ENCODE measurements at regions not wholly inside any gene's neighbourhood (a gene's known extent, or its start where the extent isn't known, plus 50 kb on each side); places are given as distances from the start of the nearest gene placed in this dataset.

GRCh38 chr5:158022837-158023236 lies 163.9 kb upstream of the CLINT1 start:
- Histone ChIP-seq H3K4me1 (ENCODE audit: insufficient read depth, low read length) (no peaks in the 10 kb centered on the region), H3K9me3 (ENCODE audit: low read length) (no peaks in the 10 kb centered on the region), H3K4me2 (ENCODE audit: low read depth, low read length) (no peak overlapping the region), H3K9ac (ENCODE audit: insufficient read depth, low read depth, low read length) (no peak overlapping the region), H3K27ac (ENCODE audit: extremely low read length, insufficient read depth, low read length) (no peak overlapping the region), H4K20me1 (ENCODE audit: insufficient read depth, low read length) (no peaks in the 10 kb centered on the region), H3K27me3 (ENCODE audit: control insufficient read depth in 1 of 2, insufficient read depth in 2 of 2, low read length in 2 of 2) (no peaks in the 10 kb centered on the region), H2AFZ (ENCODE audit: low read length) (no peak overlapping the region), H3K4me3 (replicated peaks in 1 of 3; ENCODE audit: insufficient read depth in 1 of 3, low read depth in 2 of 3, low read length in 3 of 3) (no peak overlapping the region), H3K79me2 (ENCODE audit: insufficient read depth, low read length) (no peaks in the 10 kb centered on the region), H3K36me3 (replicated peaks in 1 of 2; ENCODE audit: control insufficient read depth in 1 of 2, insufficient read depth in 2 of 2, low read length in 2 of 2) (no peaks in the 10 kb centered on the region)
- no peak for ATAC-seq
- no peak for DNase-seq (ENCODE audit: low spot score)
- FAIRE-seq, result no peak
- ChIA-PET CTCF (ENCODE audit: low intra/inter-chr PET ratio, low total read pairs) (no interaction called here), POLR2A (no interaction called here)
- in situ Hi-C loops (cut with HindIII; ENCODE audit: extremely low pct_ligation_motif_present, low pct_unique_long_range_greater_than_20kb), result no loop called here
- WGBS (ENCODE audit: low lambda C conversion rate), result 44% methylated on average over 6 of the region's 6 CpGs
- no peak for TF ChIP-seq ZBTB4 (CRISPR knock-in tag; IDR thresholded peaks at IDR 0.05; ENCODE audit: borderline replicate concordance)
- no peak for TF ChIP-seq ARID2 (CRISPR knock-in tag; IDR thresholded peaks at IDR 0.05; ENCODE audit: borderline replicate concordance)
- no peak for TF ChIP-seq FOSL2 (CRISPR knock-in tag; IDR thresholded peaks at IDR 0.05)
- no peak for TF ChIP-seq ZNF253 (CRISPR knock-in tag; IDR thresholded peaks at IDR 0.05; ENCODE audit: borderline replicate concordance)
- TF ChIP-seq FOXK1 (CRISPR knock-in tag; IDR thresholded peaks at IDR 0.05; ENCODE audit: borderline replicate concordance, low read depth), result no peak
- no peak for TF ChIP-seq SP140L (CRISPR knock-in tag; IDR thresholded peaks at IDR 0.05; ENCODE audit: borderline replicate concordance)
- TF ChIP-seq ZFX (CRISPR knock-in tag; IDR thresholded peaks at IDR 0.05; ENCODE audit: low read depth), result no peak
- no peak for TF ChIP-seq ZSCAN20 (CRISPR knock-in tag; IDR thresholded peaks at IDR 0.05; ENCODE audit: borderline replicate concordance)
- TF ChIP-seq ZBTB49 (CRISPR knock-in tag; IDR thresholded peaks at IDR 0.05; ENCODE audit: borderline replicate concordance), result no peak
- no peak for TF ChIP-seq ZNF737 (CRISPR knock-in tag; IDR thresholded peaks at IDR 0.05; ENCODE audit: borderline replicate concordance)
- no peak for TF ChIP-seq KMT2A (CRISPR knock-in tag; IDR thresholded peaks at IDR 0.05)
- no peak for TF ChIP-seq SNAI1 (CRISPR knock-in tag; IDR thresholded peaks at IDR 0.05; ENCODE audit: borderline replicate concordance)
- TF ChIP-seq FOSL1 (CRISPR knock-in tag; IDR thresholded peaks at IDR 0.05; ENCODE audit: borderline replicate concordance), result no peak
- no peak for TF ChIP-seq PAX8 (CRISPR knock-in tag; IDR thresholded peaks at IDR 0.05; ENCODE audit: borderline replicate concordance)
- no peak for TF ChIP-seq ZNF598 (CRISPR knock-in tag; IDR thresholded peaks at IDR 0.05; ENCODE audit: borderline replicate concordance)
- no peak for TF ChIP-seq SETDB1 (CRISPR knock-in tag; IDR thresholded peaks at IDR 0.05; ENCODE audit: borderline replicate concordance)
- no peak for TF ChIP-seq MIER3 (CRISPR knock-in tag; IDR thresholded peaks at IDR 0.05; ENCODE audit: borderline replicate concordance)
- TF ChIP-seq ZNF281 (CRISPR knock-in tag; IDR thresholded peaks at IDR 0.05; ENCODE audit: borderline replicate concordance), result no peak
- intact Hi-C loops (cut with micrococcal nuclease; ENCODE audit: unreplicated experiment), result no loop called here
- no TSS peak for BruUV-seq (replicated peaks)
